A673 (cell line): ENCODE measurements at regions not wholly inside any gene's neighbourhood (a gene's known extent, or its start where the extent isn't known, plus 50 kb on each side); places are given as distances from the start of the nearest gene placed in this dataset.

ENCODE experiments used
- EZH2 ChIP-seq: fragments of 200-600 bp; sonication (generic); IDR thresholded peaks from 2 replicates; pipeline ENCODE4 v1.6.1; 2017; ENCODE audit warnings: borderline replicate concordance, low read depth, mild to moderate bottlenecking, mixed read lengths, antibody characterized with exemption, low read length; ENCODE audit not compliant: poor library complexity, severe bottlenecking
- TF ChIP-seq, protein P1 (sequence below): fragments of 300-800, 200-600 bp; sonication (generic); conservative IDR thresholded peaks from 2 replicates; pipeline ENCODE4 v1.5.1; 2017; ENCODE audit warnings: low read depth, mild to moderate bottlenecking, antibody characterized with exemption, low read length, moderate library complexity, mixed read lengths

DNA sequence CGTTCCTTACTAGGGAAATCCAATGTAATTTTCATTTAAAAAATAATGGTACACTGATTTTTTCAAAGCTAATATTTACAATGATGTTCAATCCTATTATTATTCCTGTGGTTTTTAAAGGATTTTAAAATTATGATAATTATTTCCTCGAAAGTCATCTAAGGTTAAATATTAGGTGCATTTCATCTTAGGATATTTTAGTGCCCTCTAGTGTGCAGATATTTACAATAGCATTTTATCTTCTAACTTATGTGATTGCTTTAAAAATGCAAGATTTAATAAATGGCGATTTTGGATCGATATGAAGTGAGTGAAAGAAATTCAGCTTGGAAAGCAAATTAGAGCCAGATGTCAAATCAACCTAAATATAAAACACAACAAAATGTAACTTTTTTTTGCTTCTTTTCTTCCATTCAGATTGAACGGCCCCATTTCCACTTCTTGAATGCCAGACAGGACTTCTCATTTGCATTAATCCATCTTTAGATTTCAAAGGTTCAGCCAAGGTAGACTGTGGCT is 293.5 kb downstream of the SLC6A15 start:
- TF ChIP-seq, protein P1, sequence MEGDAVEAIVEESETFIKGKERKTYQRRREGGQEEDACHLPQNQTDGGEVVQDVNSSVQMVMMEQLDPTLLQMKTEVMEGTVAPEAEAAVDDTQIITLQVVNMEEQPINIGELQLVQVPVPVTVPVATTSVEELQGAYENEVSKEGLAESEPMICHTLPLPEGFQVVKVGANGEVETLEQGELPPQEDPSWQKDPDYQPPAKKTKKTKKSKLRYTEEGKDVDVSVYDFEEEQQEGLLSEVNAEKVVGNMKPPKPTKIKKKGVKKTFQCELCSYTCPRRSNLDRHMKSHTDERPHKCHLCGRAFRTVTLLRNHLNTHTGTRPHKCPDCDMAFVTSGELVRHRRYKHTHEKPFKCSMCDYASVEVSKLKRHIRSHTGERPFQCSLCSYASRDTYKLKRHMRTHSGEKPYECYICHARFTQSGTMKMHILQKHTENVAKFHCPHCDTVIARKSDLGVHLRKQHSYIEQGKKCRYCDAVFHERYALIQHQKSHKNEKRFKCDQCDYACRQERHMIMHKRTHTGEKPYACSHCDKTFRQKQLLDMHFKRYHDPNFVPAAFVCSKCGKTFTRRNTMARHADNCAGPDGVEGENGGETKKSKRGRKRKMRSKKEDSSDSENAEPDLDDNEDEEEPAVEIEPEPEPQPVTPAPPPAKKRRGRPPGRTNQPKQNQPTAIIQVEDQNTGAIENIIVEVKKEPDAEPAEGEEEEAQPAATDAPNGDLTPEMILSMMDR, result peak; percentile 59
- no peak for TF ChIP-seq EZH2
